GM23338 (cell line): ENCODE measurements at regions not wholly inside any gene's neighbourhood (a gene's known extent, or its start where the extent isn't known, plus 50 kb on each side); places are given as distances from the start of the nearest gene placed in this dataset.

Source experiments
- CREB1 ChIP-seq: fragments of 250-450 bp; sonication (Bioruptor Pico); IDR thresholded peaks from 2 replicates; pipeline ENCODE4 v1.5.0; 2020; ENCODE audit warnings: low read depth, mild to moderate bottlenecking, moderate library complexity
- CTCF ChIP-seq, 2 experiments: fragments of 200-600 bp in 1 of 2; sonication (generic) in 1 of 2; conservative IDR thresholded peaks; 2 replicates each; pipeline versions ENCODE4 v1.5.1 to v1.6.1; 2016 to 2017; ENCODE audit warnings: antibody characterized with exemption in 2 of 2, low read depth in 2 of 2, mild to moderate bottlenecking in 2 of 2, moderate library complexity in 1 of 2
- EZH2 ChIP-seq: fragments of 200-600 bp; sonication (generic); IDR thresholded peaks from one replicate; pipeline ENCODE4 v1.8.0; 2017; ENCODE audit warnings: antibody characterized with exemption, mild to moderate bottlenecking, low read depth; ENCODE audit not compliant: unreplicated experiment
- EZH2phosphoT487 ChIP-seq: fragments of 200-600 bp; sonication (generic); IDR thresholded peaks from one replicate; pipeline ENCODE4 v1.8.1; 2018; ENCODE audit warnings: antibody characterized with exemption; ENCODE audit not compliant: unreplicated experiment
- JUNB ChIP-seq: IDR thresholded peaks from one replicate; pipeline ENCODE4 v1.6.1; 2016; ENCODE audit warnings: antibody characterized with exemption; ENCODE audit not compliant: unreplicated experiment
- NANOG ChIP-seq: IDR thresholded peaks from 2 replicates; pipeline ENCODE4 v1.6.1; 2016; ENCODE audit warnings: antibody characterized with exemption, borderline replicate concordance
- POLR2AphosphoS5 ChIP-seq: IDR thresholded peaks from 2 replicates; pipeline ENCODE4 v1.6.1; 2016; ENCODE audit warnings: antibody characterized with exemption, low read depth
- REST ChIP-seq: IDR thresholded peaks from one replicate; pipeline ENCODE4 v1.6.1; 2018; ENCODE audit warnings: antibody characterized with exemption; ENCODE audit not compliant: unreplicated experiment
- STAT1 ChIP-seq: IDR thresholded peaks from one replicate; pipeline ENCODE4 v1.6.1; 2016; ENCODE audit warnings: antibody characterized with exemption; ENCODE audit not compliant: unreplicated experiment
- ZNF331 ChIP-seq: fragments of 250-450 bp; sonication (Bioruptor Pico); IDR thresholded peaks from 2 replicates; pipeline ENCODE4 v1.5.0; 2020; ENCODE audit warnings: low read depth, mild to moderate bottlenecking, moderate library complexity

DNA sequence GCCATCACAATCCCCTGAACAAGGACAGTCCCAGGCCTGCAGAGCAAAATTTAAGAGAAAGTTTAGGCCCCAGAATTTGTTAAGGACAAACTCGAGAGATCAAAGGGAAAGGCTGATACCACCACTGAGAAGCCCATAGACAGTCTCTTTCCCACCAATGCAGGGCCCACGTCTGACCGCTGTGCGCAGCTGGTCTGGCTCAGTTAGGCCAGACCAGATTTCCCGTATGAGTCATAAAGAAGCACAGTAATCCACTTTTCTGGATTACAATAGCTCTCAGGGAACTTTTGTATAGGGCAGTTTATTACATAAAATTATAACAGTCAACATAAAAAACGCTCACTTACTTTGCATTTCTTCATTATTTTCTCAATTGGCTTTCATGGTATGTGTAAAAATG, 259.5 kb downstream of the RCHY1 start:
- no peak for TF ChIP-seq EZH2
- no peak for TF ChIP-seq POLR2AphosphoS5
- TF ChIP-seq CTCF (conservative IDR thresholded peaks at IDR 0.05; ENCODE audit: low read depth in 2 of 2): no peak
- TF ChIP-seq EZH2phosphoT487: no peak
- no peak for TF ChIP-seq CREB1 (CRISPR knock-in tag)
- no peak for TF ChIP-seq STAT1
- no peak for TF ChIP-seq NANOG
- TF ChIP-seq REST: no peak
- no peak for TF ChIP-seq JUNB
- TF ChIP-seq ZNF331: no peak
